Lower leg skin (tissue), 3 donors: ENCODE measurements at regions not wholly inside any gene's neighbourhood (a gene's known extent, or its start where the extent isn't known, plus 50 kb on each side); places are given as distances from the start of the nearest gene placed in this dataset.

Source experiments
- CTCF ChIP-seq, 3 donors: fragments of 450-650 bp; IDR thresholded peaks; one replicate each; pipeline ENCODE4 v1.5.1; 2016; ENCODE audit warnings: antibody characterized with exemption in 3 of 3, mild to moderate bottlenecking in 3 of 3, moderate library complexity in 2 of 3
- POLR2A ChIP-seq, 2 donors: fragments of 450-650 bp; IDR thresholded peaks; one replicate each; pipeline ENCODE4 v1.6.1; 2016 to 2017; ENCODE audit warnings: antibody characterized with exemption in 2 of 2, mild to moderate bottlenecking in 1 of 2, moderate library complexity in 1 of 2

GRCh38 chr7:69402696-69403095, 195.6 kb upstream of the AUTS2 start:
- TF ChIP-seq CTCF (IDR thresholded peaks at IDR 0.05) (no peak), POLR2A (IDR thresholded peaks at IDR 0.05) (no peak)
